ENCODE measurements at regions not wholly inside any gene's neighbourhood (a gene's known extent, or its start where the extent isn't known, plus 50 kb on each side); places are given as distances from the start of the nearest gene placed in this dataset.

DNA sequence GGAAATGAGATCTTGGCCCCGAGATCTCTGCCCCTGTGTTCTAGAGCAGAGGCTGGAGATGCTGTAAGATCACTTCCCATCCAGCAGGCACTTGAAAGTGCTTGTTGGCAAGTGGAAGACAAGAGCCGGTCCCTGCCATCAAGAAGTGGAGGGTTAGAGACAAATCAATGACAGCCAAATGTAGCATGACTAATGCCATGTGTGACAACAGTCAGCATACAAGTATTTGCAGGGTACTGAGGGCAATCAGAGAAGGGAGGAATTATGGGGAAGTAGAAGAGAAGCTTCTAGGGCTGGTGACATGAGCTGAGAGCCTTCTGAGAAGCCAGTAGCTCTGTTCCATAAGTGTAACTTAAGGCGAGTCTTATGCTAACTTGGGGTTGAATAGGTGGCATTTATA is 58.6 kb downstream of the TMEM17 start:
- CTCF ChIA-PET, result no interaction called here
- TF ChIP-seq EZH2 (IDR thresholded peaks at IDR 0.05) (no peak), POLR2AphosphoS5 (IDR thresholded peaks at IDR 0.05; ENCODE audit: low read depth, low read length) (no peak), SRF (IDR thresholded peaks at IDR 0.05; ENCODE audit: low read depth) (no peak), ZNF274 (IDR thresholded peaks at IDR 0.05; ENCODE audit: low read depth, low read length) (no peak), YY1 (IDR thresholded peaks at IDR 0.05; ENCODE audit: extremely low read depth, insufficient replicate concordance, low read depth, low read length) (no peak), TCF7L2 (IDR thresholded peaks at IDR 0.05; ENCODE audit: borderline replicate concordance, extremely low read depth, insufficient read depth, insufficient read length) (no peak), ZFX (IDR thresholded peaks at IDR 0.05) (no peak), CBX3 (IDR thresholded peaks at IDR 0.05; ENCODE audit: low read depth) (no peak), POLR2A (IDR thresholded peaks at IDR 0.05; ENCODE audit: borderline replicate concordance, extremely low read depth, insufficient read depth, insufficient read length) (no peak), CEBPB (IDR thresholded peaks at IDR 0.05; ENCODE audit: low read depth) (no peak), JUND (IDR thresholded peaks at IDR 0.05) (no peak)
- TF ChIP-seq, protein P1, sequence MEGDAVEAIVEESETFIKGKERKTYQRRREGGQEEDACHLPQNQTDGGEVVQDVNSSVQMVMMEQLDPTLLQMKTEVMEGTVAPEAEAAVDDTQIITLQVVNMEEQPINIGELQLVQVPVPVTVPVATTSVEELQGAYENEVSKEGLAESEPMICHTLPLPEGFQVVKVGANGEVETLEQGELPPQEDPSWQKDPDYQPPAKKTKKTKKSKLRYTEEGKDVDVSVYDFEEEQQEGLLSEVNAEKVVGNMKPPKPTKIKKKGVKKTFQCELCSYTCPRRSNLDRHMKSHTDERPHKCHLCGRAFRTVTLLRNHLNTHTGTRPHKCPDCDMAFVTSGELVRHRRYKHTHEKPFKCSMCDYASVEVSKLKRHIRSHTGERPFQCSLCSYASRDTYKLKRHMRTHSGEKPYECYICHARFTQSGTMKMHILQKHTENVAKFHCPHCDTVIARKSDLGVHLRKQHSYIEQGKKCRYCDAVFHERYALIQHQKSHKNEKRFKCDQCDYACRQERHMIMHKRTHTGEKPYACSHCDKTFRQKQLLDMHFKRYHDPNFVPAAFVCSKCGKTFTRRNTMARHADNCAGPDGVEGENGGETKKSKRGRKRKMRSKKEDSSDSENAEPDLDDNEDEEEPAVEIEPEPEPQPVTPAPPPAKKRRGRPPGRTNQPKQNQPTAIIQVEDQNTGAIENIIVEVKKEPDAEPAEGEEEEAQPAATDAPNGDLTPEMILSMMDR (IDR thresholded peaks at IDR 0.05 in 2 of 3, conservative IDR thresholded peaks at IDR 0.05 in 1 of 3; ENCODE audit: borderline replicate concordance in 1 of 3, insufficient read depth in 1 of 3, low read depth in 2 of 3, low read length in 2 of 3), result no peak
- TF ChIP-seq, protein P2, sequence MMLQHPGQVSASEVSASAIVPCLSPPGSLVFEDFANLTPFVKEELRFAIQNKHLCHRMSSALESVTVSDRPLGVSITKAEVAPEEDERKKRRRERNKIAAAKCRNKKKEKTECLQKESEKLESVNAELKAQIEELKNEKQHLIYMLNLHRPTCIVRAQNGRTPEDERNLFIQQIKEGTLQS (IDR thresholded peaks at IDR 0.05), result no peak
- intact Hi-C loops (cut with micrococcal nuclease), result no loop called here
- H3K27me3 ChIP-seq (ENCODE audit: insufficient read depth, low read length), result no peaks in the 10 kb centered on the region
- H3K9me2 ChIP-seq (ENCODE audit: insufficient read depth), result no peaks in the 10 kb centered on the region; the same call in 1 of the 2 replicates
- H4K20me1 ChIP-seq (ENCODE audit: insufficient read depth), result no peaks in the 10 kb centered on the region
- no TSS peak for BruUV-seq (replicated peaks)
- H3K4me2 ChIP-seq (ENCODE audit: low read length), result no peak overlapping the region
- H3K27ac ChIP-seq (ENCODE audit: low read depth, low read length), result no peak overlapping the region
- RAD21 ChIA-PET (ENCODE audit: low non-redundant PET in 1 of 2, low total read pairs in 2 of 2, uncharacterized antibody in 2 of 2, unreplicated experiment in 2 of 2), result interaction anchor here in 1 of 2 experiments (0.6 kb wide), 1 partner anchor 10 kb away, joined by 3 read pairs; no protein-coding TSS in a partner anchor
- peaks cover 0 to 5% of the 10 kb centered on the region in 2 experiments; a peak in 1 of 4 replicates for H3K4me1 ChIP-seq (ENCODE audit: control insufficient read depth in 1 of 2, insufficient read depth in 2 of 2, low read length in 2 of 2)
- POLR2A ChIA-PET, result no interaction called here
- no peak overlapping the region for H2AFZ ChIP-seq (ENCODE audit: low read depth, low read length, poor library complexity, severe bottlenecking)
- H3K4me3 ChIP-seq (replicated peaks in 1 of 2; ENCODE audit: low read depth in 1 of 2, low read length in 2 of 2), result no peak overlapping the region
- no peaks in the 10 kb centered on the region for H3K79me2 ChIP-seq (ENCODE audit: insufficient read depth, low read length)
- H3K9ac ChIP-seq (ENCODE audit: low read length), result no peak overlapping the region
- no peak for DNase-seq (ENCODE audit: low read depth, low spot score)
- H3K36me3 ChIP-seq (ENCODE audit: control insufficient read depth in 1 of 2, insufficient read depth in 2 of 2, low read length in 2 of 2), result no peaks in the 10 kb centered on the region
- H3K9me3 ChIP-seq (ENCODE audit: control insufficient read depth in 1 of 2, insufficient read depth in 1 of 2, low read depth in 1 of 2, low read length in 2 of 2), result no peaks in the 10 kb centered on the region
- no peak for ATAC-seq

Data from HCT116 (cell line).